H9 (cell line): ENCODE measurements at regions not wholly inside any gene's neighbourhood (a gene's known extent, or its start where the extent isn't known, plus 50 kb on each side); places are given as distances from the start of the nearest gene placed in this dataset.

Experiments
- DNase-seq: peaks from one replicate; pipeline ENCODE4 v3.0.0-alpha.2; 2017
- H2AFZ ChIP-seq: one replicate; pipeline ENCODE4 v1.6.1; 2013; ENCODE audit warnings: mild to moderate bottlenecking, low read length, control low read depth, moderate library complexity
- H2AK5ac ChIP-seq: 2 replicates; pipeline ENCODE4 v1.6.1; 2013; ENCODE audit warnings: low read length, control low read depth, mixed read lengths; ENCODE audit not compliant: insufficient read length
- H2BK120ac ChIP-seq: one replicate; pipeline ENCODE4 v1.6.1; 2013; ENCODE audit warnings: low read depth, mild to moderate bottlenecking, low read length, control low read depth, inconsistent platforms; ENCODE audit not compliant: poor library complexity, severe bottlenecking
- H2BK12ac ChIP-seq: 2 replicates; pipeline ENCODE4 v1.6.1; 2013; ENCODE audit warnings: low read length, control low read depth, mixed read lengths, low read depth; ENCODE audit not compliant: insufficient read length
- H2BK15ac ChIP-seq: 2 replicates; pipeline ENCODE4 v1.6.1; 2013; ENCODE audit warnings: low read depth, low read length, control low read depth
- H2BK20ac ChIP-seq: one replicate; pipeline ENCODE4 v1.6.1; 2013; ENCODE audit warnings: low read depth, mild to moderate bottlenecking, low read length, control low read depth, inconsistent platforms; ENCODE audit not compliant: poor library complexity, severe bottlenecking
- H2BK5ac ChIP-seq: 2 replicates; pipeline ENCODE4 v1.6.1; 2013; ENCODE audit warnings: low read length, control low read depth, mixed read lengths; ENCODE audit not compliant: insufficient read length
- H3K14ac ChIP-seq: 2 replicates; pipeline ENCODE4 v1.6.1; 2013; ENCODE audit warnings: low read length, control low read depth; ENCODE audit not compliant: insufficient read depth
- H3K18ac ChIP-seq: 2 replicates; pipeline ENCODE4 v1.6.1; 2013; ENCODE audit warnings: low read depth, mild to moderate bottlenecking, mixed read lengths, low read length, control low read depth; ENCODE audit not compliant: insufficient read length
- H3K23ac ChIP-seq: 2 replicates; pipeline ENCODE4 v1.6.1; 2013; ENCODE audit warnings: low read length, control low read depth, mixed read lengths, low read depth; ENCODE audit not compliant: insufficient read length
- H3K23me2 ChIP-seq: 2 replicates; pipeline ENCODE4 v1.6.1; 2013; ENCODE audit warnings: low read depth, mild to moderate bottlenecking, mixed read lengths, low read length, control low read depth; ENCODE audit not compliant: insufficient read length, poor library complexity, severe bottlenecking
- H3K27ac ChIP-seq: 2 replicates; pipeline ENCODE4 v1.5.1; 2013; ENCODE audit warnings: low read length, control low read depth, mixed read lengths, low read depth; ENCODE audit not compliant: insufficient read length
- H3K27me3 ChIP-seq: 2 replicates; pipeline ENCODE4 v1.6.1; 2013; ENCODE audit warnings: low read length, control low read depth, inconsistent platforms; ENCODE audit not compliant: insufficient read depth
- H3K4ac ChIP-seq: 2 replicates; pipeline ENCODE4 v1.6.1; 2013; ENCODE audit warnings: low read depth, mild to moderate bottlenecking, control low read depth, inconsistent platforms, low read length, moderate library complexity
- H3K4me1 ChIP-seq: 2 replicates; pipeline ENCODE4 v1.6.1; 2013; ENCODE audit warnings: low read length, control low read depth, inconsistent platforms; ENCODE audit not compliant: insufficient read depth
- H3K4me2 ChIP-seq: 2 replicates; pipeline ENCODE4 v1.6.1; 2013; ENCODE audit warnings: low read length, control low read depth, mixed read lengths; ENCODE audit not compliant: insufficient read length, insufficient read depth
- H3K56ac ChIP-seq: 2 replicates; pipeline ENCODE4 v1.6.1; 2013; ENCODE audit warnings: low read depth, mild to moderate bottlenecking, mixed read lengths, low read length, control low read depth; ENCODE audit not compliant: insufficient read length
- H3K79me1 ChIP-seq: 2 replicates; pipeline ENCODE4 v1.6.1; 2013; ENCODE audit warnings: low read depth, mild to moderate bottlenecking, moderate library complexity, low read length, control low read depth, inconsistent platforms; ENCODE audit not compliant: insufficient read depth, poor library complexity, severe bottlenecking
- H3K79me2 ChIP-seq: 2 replicates; pipeline ENCODE4 v1.6.1; 2013; ENCODE audit warnings: low read length, control low read depth, inconsistent platforms; ENCODE audit not compliant: insufficient read depth
- H3K9ac ChIP-seq: 2 replicates; pipeline ENCODE4 v1.6.1; 2013; ENCODE audit warnings: low read length, control low read depth, mixed read lengths; ENCODE audit not compliant: insufficient read length; ENCODE audit errors: extremely low read depth
- H3K9me3 ChIP-seq: one replicate; pipeline ENCODE4 v1.6.1; 2013; ENCODE audit warnings: low read depth, low read length, inconsistent platforms; ENCODE audit not compliant: control insufficient read depth
- H3T11ph ChIP-seq: one replicate; pipeline ENCODE4 v1.6.1; 2013; ENCODE audit warnings: mild to moderate bottlenecking, low read length, control low read depth, inconsistent platforms
- H4K20me1 ChIP-seq: one replicate; pipeline ENCODE4 v1.6.1; 2013; ENCODE audit not compliant: control insufficient read depth, insufficient read length, insufficient read depth
- H4K5ac ChIP-seq: 2 replicates; pipeline ENCODE4 v1.6.1; 2013; ENCODE audit warnings: low read depth, mild to moderate bottlenecking, mixed read lengths, low read length, control low read depth; ENCODE audit not compliant: insufficient read length
- H4K8ac ChIP-seq: replicated peaks from 2 replicates; pipeline ENCODE4 v1.6.1; 2013; ENCODE audit warnings: low read length, control low read depth, mixed read lengths, low read depth; ENCODE audit not compliant: insufficient read length
- H4K91ac ChIP-seq: 2 replicates; pipeline ENCODE4 v1.6.1; 2013; ENCODE audit warnings: low read depth, mild to moderate bottlenecking, moderate library complexity, mixed read lengths, low read length, control low read depth; ENCODE audit not compliant: insufficient read length
- H3K27ac Mint-ChIP-seq, 3 experiments: 2 replicates in 2 of 3; 3 replicates in 1 of 3; pipeline ENCODE4 v1.8.0; 2020 to 2021; ENCODE audit warnings: mixed read lengths in 3 of 3, mild to moderate bottlenecking in 1 of 3, moderate library complexity in 1 of 3
- H3K27me3 Mint-ChIP-seq: 2 replicates; pipeline ENCODE4 v1.8.0; 2021; ENCODE audit warnings: low read depth, mild to moderate bottlenecking, moderate library complexity, mixed read lengths
- H3K36me3 Mint-ChIP-seq, 3 experiments: 2 replicates in 2 of 3; 3 replicates in 1 of 3; pipeline ENCODE4 v1.8.0; 2020 to 2021; ENCODE audit warnings: low read depth in 3 of 3, mixed read lengths in 3 of 3; ENCODE audit not compliant: insufficient read depth in 1 of 3
- H3K4me1 Mint-ChIP-seq, 2 experiments: 2 replicates each; pipeline ENCODE4 v1.8.0; 2020; ENCODE audit warnings: mixed read lengths in 2 of 2
- H3K4me3 Mint-ChIP-seq, 2 experiments: 2 replicates in 1 of 2; 3 replicates in 1 of 2; pipeline ENCODE4 v1.8.0; 2020 to 2021; ENCODE audit warnings: mild to moderate bottlenecking in 2 of 2, mixed read lengths in 2 of 2, moderate library complexity in 1 of 2
- H3K9me3 Mint-ChIP-seq, 2 experiments: 2 replicates in 1 of 2; 3 replicates in 1 of 2; pipeline ENCODE4 v1.8.0; 2020; ENCODE audit warnings: mild to moderate bottlenecking in 2 of 2, mixed read lengths in 2 of 2, moderate library complexity in 1 of 2
- whole genome bisulfite sequencing: extraction: QIAGEN DNeasy Blood & Tissue Kit; methylation state at CpG from one replicate; pipeline ENCODE4 v1.1.7; 2013; ENCODE audit warnings: missing lambda C conversion rate, low lambda C conversion rate, mixed read lengths; ENCODE audit not compliant: insufficient read length; ENCODE audit errors: extremely low coverage; 5-methylcytosine and 5-hydroxymethylcytosine counted together
- TF ChIP-seq, protein P1 (sequence below): fragments of 200-600 bp; sonication (generic); conservative IDR thresholded peaks from 3 replicates; pipeline ENCODE4 v1.8.0; 2021; ENCODE audit warnings: antibody characterized with exemption, mild to moderate bottlenecking

DNA sequence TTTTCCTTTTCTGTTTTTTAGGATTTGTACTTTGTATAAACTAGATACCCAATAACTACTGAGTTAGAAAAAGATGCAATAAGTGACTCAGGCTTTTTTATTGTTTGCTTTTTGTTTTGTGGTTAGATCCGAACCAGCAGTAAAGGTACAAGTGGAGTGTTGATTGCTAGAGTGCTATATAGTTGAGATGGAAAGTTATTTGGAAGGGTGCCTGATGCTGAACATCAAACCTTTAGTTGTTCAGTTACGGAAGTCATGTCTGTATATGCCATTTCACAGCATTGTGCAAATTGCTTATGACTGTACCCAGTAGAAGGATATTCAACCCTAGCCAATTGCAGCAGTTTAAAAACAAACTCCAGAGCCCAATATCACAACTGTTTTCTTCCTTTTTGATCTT is 285.1 kb downstream of the MAT2B start:
- H3K79me1 ChIP-seq: no peaks in the 10 kb centered on the region
- no peak overlapping the region for H3K14ac ChIP-seq
- Mint-ChIP-seq H3K4me3 (no peak overlapping the region), H3K9me3 (no peaks in the 10 kb centered on the region; a peak in 1 of 5 replicates), H3K27me3 (no peaks in the 10 kb centered on the region), H3K27ac (no peak overlapping the region), H3K36me3 (no peaks in the 10 kb centered on the region), H3K4me1 (no peaks in the 10 kb centered on the region)
- no peak overlapping the region for H4K5ac ChIP-seq
- H4K20me1 ChIP-seq: no peaks in the 10 kb centered on the region
- no peak overlapping the region for H2BK5ac ChIP-seq
- no peak overlapping the region for H2BK20ac ChIP-seq
- H3K4me1 ChIP-seq: no peaks in the 10 kb centered on the region
- no peaks in the 10 kb centered on the region for H3K23me2 ChIP-seq
- no peak overlapping the region for H2AK5ac ChIP-seq
- H3K27ac ChIP-seq: no peak overlapping the region
- no peaks in the 10 kb centered on the region for H3K27me3 ChIP-seq
- no peak overlapping the region for H3K23ac ChIP-seq
- no peak overlapping the region for H2BK120ac ChIP-seq
- DNase-seq: no peak
- TF ChIP-seq, protein P1, sequence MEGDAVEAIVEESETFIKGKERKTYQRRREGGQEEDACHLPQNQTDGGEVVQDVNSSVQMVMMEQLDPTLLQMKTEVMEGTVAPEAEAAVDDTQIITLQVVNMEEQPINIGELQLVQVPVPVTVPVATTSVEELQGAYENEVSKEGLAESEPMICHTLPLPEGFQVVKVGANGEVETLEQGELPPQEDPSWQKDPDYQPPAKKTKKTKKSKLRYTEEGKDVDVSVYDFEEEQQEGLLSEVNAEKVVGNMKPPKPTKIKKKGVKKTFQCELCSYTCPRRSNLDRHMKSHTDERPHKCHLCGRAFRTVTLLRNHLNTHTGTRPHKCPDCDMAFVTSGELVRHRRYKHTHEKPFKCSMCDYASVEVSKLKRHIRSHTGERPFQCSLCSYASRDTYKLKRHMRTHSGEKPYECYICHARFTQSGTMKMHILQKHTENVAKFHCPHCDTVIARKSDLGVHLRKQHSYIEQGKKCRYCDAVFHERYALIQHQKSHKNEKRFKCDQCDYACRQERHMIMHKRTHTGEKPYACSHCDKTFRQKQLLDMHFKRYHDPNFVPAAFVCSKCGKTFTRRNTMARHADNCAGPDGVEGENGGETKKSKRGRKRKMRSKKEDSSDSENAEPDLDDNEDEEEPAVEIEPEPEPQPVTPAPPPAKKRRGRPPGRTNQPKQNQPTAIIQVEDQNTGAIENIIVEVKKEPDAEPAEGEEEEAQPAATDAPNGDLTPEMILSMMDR: no peak
- H3K9ac ChIP-seq: no peak overlapping the region
- H2AFZ ChIP-seq: no peak overlapping the region
- H3K4ac ChIP-seq: no peak overlapping the region
- no peak overlapping the region for H3K18ac ChIP-seq
- H3T11ph ChIP-seq: no peak overlapping the region
- H4K8ac ChIP-seq: no peak overlapping the region
- H4K91ac ChIP-seq: no peak overlapping the region
- WGBS: no CpG with 5 or more reads among the region's 2 CpGs
- no peak overlapping the region for H2BK15ac ChIP-seq
- no peak overlapping the region for H3K56ac ChIP-seq
- no peak overlapping the region for H3K4me2 ChIP-seq
- no peaks in the 10 kb centered on the region for H3K79me2 ChIP-seq
- no peak overlapping the region for H2BK12ac ChIP-seq
- no peaks in the 10 kb centered on the region for H3K9me3 ChIP-seq
